ENCODE measurements at regions not wholly inside any gene's neighbourhood (a gene's known extent, or its start where the extent isn't known, plus 50 kb on each side); places are given as distances from the start of the nearest gene placed in this dataset.
A peak's percentile ranks its signal among the peaks of the same experiment; 100 is the strongest.

GRCh38 chr3:186425788-186426730 lies 64.0 kb upstream of the DGKG start:
- no peak overlapping the region for H3K4me3 ChIP-seq (ENCODE audit: low read length)
- peak; percentile 72 for DNase-seq (ENCODE audit: low read depth)
- peak; percentile 58 for TF ChIP-seq CTCF (conservative IDR thresholded peaks at IDR 0.05; ENCODE audit: low read length)

GRCh38 chr3:186421946-186422345 lies 59.9 kb upstream of the DGKG start:
- DNase-seq (ENCODE audit: low read depth): no peak
- TF ChIP-seq CTCF (conservative IDR thresholded peaks at IDR 0.05; ENCODE audit: low read length): no peak
- H3K4me3 ChIP-seq (ENCODE audit: low read length): no peak overlapping the region

GRCh38 chr3:186418671-186419145 lies 56.7 kb upstream of the DGKG start:
- no peak for TF ChIP-seq CTCF (conservative IDR thresholded peaks at IDR 0.05; ENCODE audit: low read length)
- DNase-seq (ENCODE audit: low read depth): no peak
- no peak overlapping the region for H3K4me3 ChIP-seq (ENCODE audit: low read length)

DNA sequence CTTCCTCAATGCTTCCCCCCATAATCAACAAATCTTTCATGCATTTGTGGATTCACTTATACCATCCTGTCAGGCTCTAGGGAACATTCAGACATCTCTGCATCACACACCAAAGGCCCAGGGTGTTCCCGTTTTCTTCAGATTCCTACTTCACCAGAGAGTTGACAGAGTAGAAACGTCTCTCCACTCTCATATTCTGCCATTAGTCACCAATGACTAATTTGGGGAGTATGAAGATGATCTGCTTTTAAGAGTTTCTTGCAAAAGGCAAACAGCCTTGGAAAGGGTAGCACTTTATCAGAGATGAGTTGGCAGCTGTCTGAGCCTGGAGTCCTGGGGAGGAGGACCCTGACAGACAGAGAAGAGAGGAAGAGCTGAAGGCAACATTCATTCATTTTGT lies 55.8 kb upstream of the DGKG start:
- no peak for TF ChIP-seq CTCF (conservative IDR thresholded peaks at IDR 0.05; ENCODE audit: low read length)
- no peak overlapping the region for H3K4me3 ChIP-seq (ENCODE audit: low read length)
- peak; percentile 79 for DNase-seq (ENCODE audit: low read depth)

- peak; percentile 89 for DNase-seq (ENCODE audit: low read depth)
- peak overlapping the region; percentile 23; the same call in 1 of the 2 replicates for H3K4me3 ChIP-seq (ENCODE audit: low read length)
- TF ChIP-seq CTCF (conservative IDR thresholded peaks at IDR 0.05; ENCODE audit: low read length): no peak
Measured at GRCh38 chr3:186414735-186415419, 52.8 kb upstream of the DGKG start.

DNA sequence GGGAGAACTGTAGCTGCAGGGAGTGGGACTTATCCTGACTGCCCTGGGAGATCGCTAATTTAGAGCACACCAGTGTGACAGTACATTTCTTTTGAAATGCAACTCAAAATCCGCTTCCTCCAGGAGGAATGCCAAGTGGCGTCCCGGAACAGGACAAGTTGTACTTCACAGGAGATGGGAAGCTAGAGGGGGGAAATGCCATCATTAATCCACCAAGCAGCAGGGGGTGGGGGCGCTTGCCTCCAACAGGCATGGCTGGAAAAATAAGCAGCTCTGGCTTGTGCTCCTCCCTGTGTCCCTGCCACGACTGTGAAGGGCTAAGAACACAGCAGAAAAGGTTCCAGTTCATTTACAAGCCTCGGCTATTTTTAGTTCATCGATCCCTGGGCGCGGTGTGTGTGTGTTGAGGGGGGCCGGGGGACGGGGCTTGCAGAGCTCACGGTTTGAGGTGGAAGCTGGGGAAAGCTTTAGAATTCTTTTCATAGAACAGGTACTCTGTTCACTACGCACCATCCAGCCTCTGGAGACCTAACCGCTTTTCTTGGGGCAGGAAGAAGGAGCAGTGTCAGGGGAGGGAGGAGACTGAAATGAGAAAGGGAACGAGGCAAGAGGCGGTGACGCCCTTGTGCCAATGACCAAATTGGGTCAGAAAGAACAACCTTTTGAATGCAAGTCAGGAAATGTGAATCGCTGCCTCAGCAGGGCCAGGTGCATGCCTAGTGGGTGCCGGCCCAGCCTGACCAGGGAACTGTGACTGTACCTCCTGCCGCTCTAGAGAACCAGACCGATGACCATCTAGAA lies 51.8 kb upstream of the DGKG start:
- no peak for TF ChIP-seq CTCF (conservative IDR thresholded peaks at IDR 0.05; ENCODE audit: low read length)
- peak overlapping the region; percentile 44 for H3K4me3 ChIP-seq (ENCODE audit: low read length)
- peak; percentile 6 for DNase-seq (ENCODE audit: low read depth)

All from AG10803 (cell line).